HT-29 (cell line): ENCODE measurements at regions not wholly inside any gene's neighbourhood (a gene's known extent, or its start where the extent isn't known, plus 50 kb on each side); places are given as distances from the start of the nearest gene placed in this dataset.

Experiments
- DNase-seq: peaks from one replicate; pipeline ENCODE4 v3.0.0-alpha.2; 2015; ENCODE audit warnings: low spot score

DNA sequence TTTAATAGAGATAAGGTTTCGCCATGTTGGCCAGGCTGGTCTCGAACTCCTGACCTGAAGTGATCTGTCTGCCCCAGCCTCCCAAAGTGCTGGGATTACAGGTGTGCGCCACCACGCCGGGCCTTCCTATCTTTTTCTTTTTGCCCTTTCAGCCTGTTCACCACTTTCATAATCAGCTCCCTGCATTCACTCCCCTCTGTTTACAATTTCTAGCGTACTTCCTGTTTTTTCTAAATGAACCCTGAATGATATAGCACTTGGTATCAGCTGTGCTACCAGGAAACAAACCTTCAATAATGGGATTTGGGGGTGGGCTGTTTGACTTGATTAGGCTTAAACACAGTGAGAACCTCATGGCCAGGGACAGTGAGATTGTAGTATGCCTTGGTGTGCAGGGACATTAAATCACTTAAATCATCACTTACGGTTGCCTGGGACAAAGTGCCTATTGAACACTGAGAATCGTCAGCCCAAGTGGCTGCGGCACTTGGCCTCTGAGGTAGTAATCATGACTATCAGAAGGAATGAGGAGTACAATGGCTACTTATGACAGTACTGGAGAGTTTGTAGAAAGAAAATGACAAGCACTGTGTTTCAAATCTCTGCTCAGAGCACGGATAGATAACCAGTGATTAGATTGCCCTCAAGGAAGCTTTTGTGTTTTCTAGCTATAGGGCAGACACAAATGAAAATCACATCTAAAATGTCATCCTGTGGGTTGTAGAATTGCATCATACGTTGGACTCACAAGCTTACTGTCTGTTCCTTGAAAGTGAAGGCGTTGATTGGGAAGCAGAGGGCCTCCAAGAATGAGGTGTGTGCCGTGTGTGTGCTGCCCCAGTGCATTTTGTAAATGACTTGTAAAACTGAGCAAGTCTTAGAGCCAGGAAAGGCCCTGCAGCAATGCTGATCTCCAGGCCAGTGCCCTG is 661.8 kb downstream of the MATN1 start:
- DNase-seq: no peak

DNA sequence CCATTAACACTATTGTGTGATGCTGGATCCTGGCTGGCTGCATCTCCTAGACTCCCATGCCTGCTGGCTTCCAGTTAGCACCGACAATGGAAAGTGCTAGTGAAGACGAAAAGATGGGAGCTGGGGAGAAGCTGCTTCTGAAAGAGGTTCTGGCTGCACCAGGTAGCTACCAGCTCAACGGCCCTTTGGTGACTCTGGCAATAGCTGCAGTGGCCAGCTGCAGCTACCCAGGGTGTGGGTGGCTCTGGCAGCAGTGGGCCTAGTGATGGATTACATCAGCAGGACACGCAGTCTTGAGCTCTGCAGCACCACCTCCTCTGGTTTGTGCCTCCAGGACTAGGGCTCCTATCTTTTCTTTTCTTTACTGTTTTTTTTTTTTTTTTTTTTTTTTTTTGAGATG is 662.6 kb downstream of the MATN1 start:
- no peak for DNase-seq

GRCh38 chr1:30058970-30059369 is 664.4 kb downstream of the MATN1 start:
- DNase-seq: no peak

DNA sequence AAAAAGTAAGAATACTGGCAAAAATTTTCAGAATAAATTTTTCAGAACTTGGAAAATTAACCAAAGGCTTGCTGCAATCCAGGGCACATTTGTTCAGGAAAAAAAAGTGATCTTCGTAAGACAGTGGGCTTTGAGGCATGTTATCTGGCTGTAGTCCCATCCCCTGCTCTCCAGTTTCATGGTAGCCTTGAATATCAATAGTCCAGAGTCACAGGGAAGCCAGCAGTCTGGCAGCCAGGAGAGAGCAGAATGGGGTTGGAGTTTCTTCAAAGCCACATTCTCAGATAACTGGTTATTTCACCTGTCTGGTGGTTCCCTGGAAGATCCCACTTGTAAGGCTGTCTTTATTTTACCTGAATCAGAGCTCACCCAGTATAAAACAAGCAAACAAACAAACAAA is 669.3 kb downstream of the MATN1 start:
- DNase-seq: no peak

GRCh38 chr1:30052178-30052577 is 671.2 kb downstream of the MATN1 start:
- DNase-seq: peak; percentile 7

GRCh38 chr1:30051777-30052176 is 671.6 kb downstream of the MATN1 start:
- DNase-seq: no peak

- DNase-seq: no peak
These were observed 673.6 kb downstream of the MATN1 start for GRCh38 chr1:30049748-30050296.

DNA sequence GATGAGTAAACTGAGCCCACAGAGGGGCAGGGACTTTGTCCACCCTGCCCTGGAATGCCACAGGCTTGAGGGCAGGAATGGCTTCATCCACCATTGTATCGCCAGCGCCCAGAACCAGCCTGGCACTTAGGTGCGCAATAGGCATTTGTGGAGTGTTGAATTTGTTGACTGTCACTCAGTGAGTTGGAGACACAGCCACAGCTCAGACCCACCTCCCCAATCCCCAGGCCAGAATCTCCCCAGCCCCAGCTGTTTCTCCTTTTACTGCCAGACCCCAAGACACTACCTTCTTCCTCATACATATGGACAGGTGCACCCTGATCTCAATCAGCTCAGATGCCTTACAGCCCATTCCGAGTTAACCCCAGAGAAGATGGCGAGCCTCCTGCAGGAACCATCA is 674.5 kb downstream of the MATN1 start:
- no peak for DNase-seq

GRCh38 chr1:30047576-30047975 is 675.8 kb downstream of the MATN1 start:
- no peak for DNase-seq

- DNase-seq: no peak
These were observed 676.6 kb downstream of the MATN1 start for GRCh38 chr1:30046751-30047150.

DNA sequence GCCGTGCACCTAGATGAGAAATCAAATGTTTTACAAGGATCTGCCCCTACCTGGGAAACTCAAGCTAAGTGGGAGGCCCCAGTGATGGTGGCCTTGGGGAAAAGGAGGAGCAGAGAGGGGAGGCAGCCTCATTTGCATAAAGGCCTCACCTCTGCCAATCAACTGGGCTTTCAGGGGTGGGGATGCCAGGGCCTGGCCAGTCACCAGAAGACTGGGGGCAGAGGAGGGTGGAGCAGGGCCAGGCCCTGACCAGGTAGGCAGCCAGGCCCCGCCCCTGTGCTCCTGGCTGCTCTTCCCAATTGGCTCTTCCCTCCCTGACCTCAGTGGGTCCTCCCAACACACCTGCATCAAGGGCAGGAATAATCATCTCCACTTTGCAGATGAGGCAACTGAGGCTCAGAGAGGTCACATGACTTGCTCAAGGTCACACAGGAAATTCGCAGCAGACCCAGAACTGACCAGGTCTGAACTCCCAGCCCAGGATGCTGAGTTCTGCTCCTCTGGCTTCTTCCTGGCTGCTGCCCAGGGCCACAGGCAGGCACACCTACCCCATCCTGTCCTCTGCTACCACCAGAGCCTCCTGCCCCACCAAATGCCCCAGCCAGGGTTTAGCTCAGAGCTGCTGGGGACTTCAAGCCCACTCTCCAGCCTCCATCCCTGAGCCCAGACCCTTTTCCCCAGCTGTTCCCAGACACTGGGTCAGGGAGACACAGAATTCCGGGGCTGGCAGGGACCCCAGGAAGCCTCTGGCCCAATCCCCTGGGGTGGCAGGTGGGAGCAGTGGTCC is 677.9 kb downstream of the MATN1 start:
- DNase-seq: no peak

- DNase-seq: no peak
These were observed 678.7 kb downstream of the MATN1 start for GRCh38 chr1:30044656-30045144.

DNA sequence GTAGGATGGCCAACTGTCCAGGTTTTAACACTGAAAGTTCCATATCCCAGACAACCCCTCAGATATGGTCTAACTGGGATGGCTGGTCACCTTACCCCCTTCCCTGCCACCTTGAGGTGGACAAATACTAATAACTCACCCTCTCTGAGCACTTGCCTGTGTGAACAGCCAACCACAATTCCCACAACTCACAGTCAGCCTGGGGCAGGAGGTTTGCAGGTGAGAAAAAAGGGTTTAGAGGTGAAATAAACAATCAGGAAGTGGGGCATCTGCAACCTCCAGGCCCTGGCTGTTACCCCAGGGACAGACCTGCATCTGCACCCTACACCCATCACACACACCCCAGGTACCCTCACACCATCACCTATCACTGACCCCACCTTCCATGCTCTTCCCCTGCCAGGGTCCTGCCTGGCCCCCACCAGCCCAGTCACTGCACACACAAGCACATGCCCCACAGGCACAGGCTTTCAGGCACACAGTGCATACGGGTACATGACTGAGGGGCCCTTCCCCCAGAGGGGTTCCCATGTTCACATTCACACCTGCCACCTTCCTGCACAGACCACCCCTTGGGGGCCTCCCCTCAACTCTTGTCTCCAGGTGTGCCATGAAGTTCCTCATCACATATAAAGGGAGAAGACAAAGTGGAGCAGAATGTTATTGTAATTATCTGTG is 679.5 kb downstream of the MATN1 start:
- no peak for DNase-seq

DNA sequence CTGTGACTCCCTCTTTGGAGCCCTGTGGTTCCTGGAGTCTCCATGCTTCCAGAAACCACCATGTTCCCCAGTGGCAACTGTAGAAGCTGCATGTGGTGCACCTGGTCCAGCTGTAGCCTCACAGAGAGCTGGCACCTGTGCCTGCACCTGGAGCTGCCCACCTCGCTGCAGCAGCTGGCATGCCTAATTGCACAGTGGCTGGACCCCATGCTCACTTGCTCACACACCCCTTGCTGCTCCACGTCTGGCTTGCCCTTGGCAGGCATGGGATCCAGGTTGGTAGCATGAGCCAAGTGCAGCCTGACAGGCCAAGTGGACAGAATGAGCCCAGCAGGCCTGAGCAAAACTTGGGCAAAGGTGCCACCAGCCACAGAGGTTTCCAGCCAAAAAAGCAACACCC is 680.1 kb downstream of the MATN1 start:
- DNase-seq: no peak

DNA sequence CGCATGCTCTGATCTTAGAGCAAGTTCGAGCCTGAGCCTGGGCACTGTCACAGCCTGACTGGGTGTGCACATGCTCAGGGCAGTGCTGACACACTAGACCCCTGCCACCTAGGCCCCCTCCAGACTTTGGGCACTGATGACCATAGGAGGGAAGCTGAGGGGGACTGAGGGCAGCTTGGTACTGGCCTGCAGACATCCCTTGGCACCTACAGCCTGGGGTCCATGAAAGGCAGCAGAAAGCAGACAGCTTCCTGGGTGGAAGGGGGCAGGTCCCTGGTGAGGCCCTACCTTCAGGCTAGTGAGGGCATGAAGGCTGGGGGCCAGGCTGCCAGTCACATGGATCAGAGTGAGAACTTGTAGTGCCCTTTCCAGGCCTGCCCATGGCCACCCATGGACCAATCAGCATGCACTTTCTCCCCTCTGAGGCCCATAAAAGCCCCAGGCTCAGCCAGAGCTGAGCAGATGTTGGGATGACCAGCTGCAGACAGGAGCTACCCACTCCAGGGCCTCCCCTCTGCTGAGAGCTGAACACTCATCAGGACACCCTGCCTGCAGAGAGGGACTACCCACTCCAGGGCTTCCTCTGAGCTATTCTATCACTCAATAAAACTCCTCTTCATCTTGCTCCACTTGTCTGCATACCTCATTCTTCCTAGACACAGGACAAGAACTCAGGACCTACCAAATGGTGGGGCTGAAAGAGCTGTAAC is 680.8 kb downstream of the MATN1 start:
- no peak for DNase-seq

DNA sequence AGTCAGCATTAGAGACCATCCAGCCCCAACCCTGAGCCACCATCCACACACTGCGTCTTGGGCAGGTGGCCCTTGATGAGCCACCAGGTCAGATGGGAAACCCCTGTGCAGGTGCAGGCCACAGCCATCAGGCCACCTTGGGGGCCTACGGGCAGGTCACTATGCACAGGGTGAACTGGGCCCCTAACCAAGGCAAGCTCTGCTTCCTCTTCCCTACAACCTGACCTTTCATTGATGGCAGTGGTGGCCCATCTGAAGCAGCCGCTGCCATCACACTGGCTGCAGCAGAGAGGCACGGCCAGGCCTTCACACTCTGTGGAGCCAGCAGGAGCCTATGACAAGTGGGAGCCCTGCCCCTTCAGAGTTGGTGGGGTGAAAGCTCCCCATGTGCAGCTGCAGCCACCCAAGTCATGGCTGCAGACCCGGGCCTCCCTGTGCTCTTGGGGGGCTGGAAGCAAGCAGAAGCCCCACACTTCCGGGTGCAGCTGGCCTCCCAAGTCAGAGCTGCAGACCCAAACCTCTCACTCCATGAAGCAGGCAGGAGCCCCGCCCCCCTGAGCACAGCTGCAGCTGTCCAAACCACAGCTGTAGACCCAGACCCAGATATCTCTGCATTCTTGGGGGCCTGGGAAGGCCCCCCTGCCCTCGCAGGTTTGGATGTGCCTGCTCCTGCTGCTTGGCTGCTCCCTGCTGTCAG is 681.5 kb downstream of the MATN1 start:
- no peak for DNase-seq

GRCh38 chr1:30040081-30041019 is 683.0 kb downstream of the MATN1 start:
- DNase-seq: no peak

- peak; percentile 9 for DNase-seq
These were observed 683.9 kb downstream of the MATN1 start for GRCh38 chr1:30039354-30040080.
